ENCODE measurements at regions not wholly inside any gene's neighbourhood (a gene's known extent, or its start where the extent isn't known, plus 50 kb on each side); places are given as distances from the start of the nearest gene placed in this dataset.

DNA sequence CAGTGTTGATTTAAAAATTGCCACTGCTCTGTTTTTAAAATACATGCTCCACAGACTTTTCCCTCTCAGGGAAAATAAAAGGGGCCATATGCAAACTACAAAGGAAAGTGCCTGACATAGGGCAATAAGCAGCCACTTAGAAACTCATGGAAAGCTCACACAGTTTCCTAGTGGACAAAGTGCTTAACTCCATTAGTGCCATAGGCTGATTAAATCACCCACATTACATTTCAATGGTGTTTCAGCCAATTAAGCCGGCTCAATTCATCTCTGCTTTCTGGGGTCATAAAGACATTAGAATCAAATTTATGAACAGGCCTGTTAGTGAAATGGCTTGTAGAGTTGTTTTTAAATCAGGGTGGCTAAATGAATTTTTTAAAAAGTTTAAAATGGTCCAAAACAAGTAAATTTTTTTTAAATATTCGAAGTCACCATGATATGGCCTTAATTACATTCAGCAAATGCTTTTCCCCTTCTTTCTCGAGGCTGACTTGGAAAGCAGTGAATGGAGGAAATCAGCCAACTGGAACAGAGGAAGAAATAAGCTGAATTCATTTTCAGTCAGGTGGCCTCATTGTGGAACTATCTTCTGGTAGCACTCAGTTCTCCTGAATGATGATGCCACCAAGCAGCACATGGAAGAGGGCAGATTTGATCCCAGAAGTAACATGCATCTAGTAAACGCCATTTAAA, 2305.1 kb upstream of the AGA start:
- H3K9me3 ChIP-seq (replicated peaks; ENCODE audit: low read length), result no peaks in the 10 kb centered on the region
- no peak overlapping the region for H3K4me3 ChIP-seq (ENCODE audit: low read length)
- H3K9ac ChIP-seq (ENCODE audit: low read depth, low read length), result no peak overlapping the region
- H3K36me3 ChIP-seq (ENCODE audit: insufficient read depth, low read length), result no peaks in the 10 kb centered on the region
- no peaks in the 10 kb centered on the region for H3K27me3 ChIP-seq (ENCODE audit: control insufficient read depth, insufficient read depth, low read length)
- H3K4me2 ChIP-seq (ENCODE audit: low read length), result no peak overlapping the region
- no peaks in the 10 kb centered on the region for H3K4me1 ChIP-seq (ENCODE audit: control insufficient read depth, insufficient read depth, low read length)

DNA sequence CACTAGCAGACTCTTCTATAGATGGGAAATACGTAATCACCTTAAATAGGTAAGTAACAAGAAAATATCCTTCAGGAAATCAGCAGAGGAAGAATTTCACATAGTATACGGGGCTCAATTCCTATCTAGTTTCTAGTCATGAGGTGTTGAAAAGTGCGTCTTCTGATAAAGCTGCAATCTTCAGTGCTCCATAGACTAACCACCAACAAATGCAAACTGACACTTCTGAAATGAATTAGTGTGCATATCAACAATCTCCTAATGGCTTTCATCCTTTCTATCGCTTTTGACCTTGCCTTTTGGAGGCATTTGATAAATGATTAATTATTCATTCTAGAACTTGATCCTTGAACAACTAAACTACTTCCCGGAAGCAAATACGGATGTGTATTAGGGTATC, 2306.6 kb upstream of the AGA start:
- H3K4me3 ChIP-seq (ENCODE audit: low read length), result no peak overlapping the region
- H3K4me2 ChIP-seq (ENCODE audit: low read length), result no peak overlapping the region

DNA sequence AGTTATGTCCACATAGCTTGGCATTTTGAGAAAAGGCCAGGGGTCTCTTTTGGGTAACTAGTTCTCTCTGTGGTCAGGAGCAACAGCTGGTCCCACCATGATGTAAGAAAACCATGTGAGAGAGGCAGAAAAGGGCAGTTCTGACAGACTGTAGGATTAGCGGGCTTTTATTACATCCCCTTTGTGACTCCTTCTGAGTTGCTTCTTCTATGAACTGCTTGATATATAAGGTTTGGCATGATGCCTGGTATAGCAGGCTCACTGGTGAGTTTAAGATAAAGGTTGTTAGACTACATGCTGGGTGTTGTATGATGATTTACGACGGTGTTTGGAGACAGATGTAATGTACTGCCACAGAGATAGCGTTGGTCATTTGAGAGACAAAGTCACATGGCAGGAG, 2308.1 kb upstream of the AGA start:
- Histone ChIP-seq H3K9ac (ENCODE audit: low read depth, low read length) (no peak overlapping the region), H3K4me2 (ENCODE audit: low read length) (no peak overlapping the region), H3K9me3 (replicated peaks; ENCODE audit: low read length) (no peaks in the 10 kb centered on the region), H3K27me3 (ENCODE audit: control insufficient read depth, insufficient read depth, low read length) (no peaks in the 10 kb centered on the region), H3K36me3 (ENCODE audit: insufficient read depth, low read length) (no peaks in the 10 kb centered on the region), H3K4me1 (ENCODE audit: control insufficient read depth, insufficient read depth, low read length) (no peaks in the 10 kb centered on the region), H3K4me3 (ENCODE audit: low read length) (no peak overlapping the region)

More for the DNA sequence above, 2306.6 kb upstream of the AGA start:
- no peaks in the 10 kb centered on the region for H3K36me3 ChIP-seq (ENCODE audit: insufficient read depth, low read length)
- no peaks in the 10 kb centered on the region for H3K27me3 ChIP-seq (ENCODE audit: control insufficient read depth, insufficient read depth, low read length)
- no peaks in the 10 kb centered on the region for H3K4me1 ChIP-seq (ENCODE audit: control insufficient read depth, insufficient read depth, low read length)
- H3K9me3 ChIP-seq (replicated peaks; ENCODE audit: low read length), result no peaks in the 10 kb centered on the region
- no peak overlapping the region for H3K9ac ChIP-seq (ENCODE audit: low read depth, low read length)

DNA sequence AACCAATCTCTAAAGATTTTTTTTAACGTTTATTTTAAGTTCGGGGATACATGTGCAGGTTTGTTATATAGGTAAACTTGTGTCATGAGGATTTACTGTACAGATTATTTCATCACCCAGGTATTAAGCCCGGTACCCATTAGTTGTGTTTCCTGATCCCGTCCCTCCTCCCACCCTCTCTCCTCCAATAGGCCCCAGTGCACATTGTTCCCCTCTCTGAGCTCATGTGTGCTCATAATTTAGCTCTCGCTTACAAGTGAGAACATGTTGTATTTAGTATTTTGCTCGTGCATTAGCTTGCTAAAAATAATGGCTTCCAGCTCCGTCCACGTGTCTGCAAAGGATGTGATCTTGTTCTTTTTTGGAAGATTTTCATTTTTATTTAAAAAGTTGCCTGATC, 2309.4 kb upstream of the AGA start:
- Histone ChIP-seq H3K27me3 (ENCODE audit: control insufficient read depth, insufficient read depth, low read length) (no peaks in the 10 kb centered on the region), H3K4me3 (ENCODE audit: low read length) (no peak overlapping the region), H3K4me1 (ENCODE audit: control insufficient read depth, insufficient read depth, low read length) (no peaks in the 10 kb centered on the region), H3K4me2 (ENCODE audit: low read length) (no peak overlapping the region), H3K9ac (ENCODE audit: low read depth, low read length) (no peak overlapping the region), H3K9me3 (replicated peaks; ENCODE audit: low read length) (no peaks in the 10 kb centered on the region), H3K36me3 (ENCODE audit: insufficient read depth, low read length) (no peaks in the 10 kb centered on the region)

DNA sequence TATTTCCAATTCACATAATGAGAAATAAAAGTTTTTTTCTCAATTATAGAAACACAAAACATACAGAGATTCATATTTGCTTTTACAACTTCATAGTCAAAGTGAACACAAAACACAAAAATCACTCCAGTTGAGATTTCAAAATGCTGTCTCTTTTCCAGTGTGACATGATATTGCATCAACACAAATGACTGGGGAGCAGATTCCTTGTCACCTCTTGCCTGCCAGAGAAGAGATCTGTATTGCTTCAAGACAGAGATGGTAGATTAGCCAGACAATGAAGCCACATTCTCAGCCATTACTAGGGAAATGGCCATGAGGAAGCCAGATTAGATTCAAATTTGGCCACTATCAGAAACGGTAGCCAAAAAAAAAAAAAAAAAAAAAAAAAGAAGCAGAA, 2313.1 kb upstream of the AGA start:
- Histone ChIP-seq H3K27me3 (ENCODE audit: control insufficient read depth, insufficient read depth, low read length) (no peaks in the 10 kb centered on the region), H3K9ac (ENCODE audit: low read depth, low read length) (no peak overlapping the region), H3K36me3 (ENCODE audit: insufficient read depth, low read length) (no peaks in the 10 kb centered on the region), H3K9me3 (replicated peaks; ENCODE audit: low read length) (no peaks in the 10 kb centered on the region), H3K4me3 (ENCODE audit: low read length) (no peak overlapping the region), H3K4me1 (ENCODE audit: control insufficient read depth, insufficient read depth, low read length) (no peaks in the 10 kb centered on the region), H3K4me2 (ENCODE audit: low read length) (no peak overlapping the region)

DNA sequence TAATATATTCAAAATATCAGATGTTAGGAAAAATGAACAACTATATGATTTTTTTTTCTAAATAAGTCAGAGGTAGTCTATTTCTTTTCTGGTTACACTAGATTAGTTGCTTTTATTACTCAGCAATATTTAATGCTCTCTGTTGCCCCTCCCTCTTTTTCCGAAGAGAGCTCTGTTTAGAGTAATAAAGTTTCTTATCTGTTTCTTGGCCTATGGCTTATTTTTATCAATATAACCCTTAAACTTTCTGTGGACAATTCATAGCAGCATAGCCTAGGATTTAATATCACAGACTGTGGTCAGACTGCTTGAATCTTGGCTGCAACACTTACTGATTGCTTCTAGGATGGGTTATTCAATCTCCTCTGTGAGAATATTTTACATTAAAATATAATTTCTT, 2315.4 kb upstream of the AGA start:
- Histone ChIP-seq H3K9me3 (replicated peaks; ENCODE audit: low read length) (no peaks in the 10 kb centered on the region), H3K36me3 (ENCODE audit: insufficient read depth, low read length) (no peaks in the 10 kb centered on the region), H3K9ac (ENCODE audit: low read depth, low read length) (no peak overlapping the region), H3K4me3 (ENCODE audit: low read length) (no peak overlapping the region), H3K4me2 (ENCODE audit: low read length) (no peak overlapping the region), H3K4me1 (ENCODE audit: control insufficient read depth, insufficient read depth, low read length) (no peaks in the 10 kb centered on the region), H3K27me3 (ENCODE audit: control insufficient read depth, insufficient read depth, low read length) (no peaks in the 10 kb centered on the region)

DNA sequence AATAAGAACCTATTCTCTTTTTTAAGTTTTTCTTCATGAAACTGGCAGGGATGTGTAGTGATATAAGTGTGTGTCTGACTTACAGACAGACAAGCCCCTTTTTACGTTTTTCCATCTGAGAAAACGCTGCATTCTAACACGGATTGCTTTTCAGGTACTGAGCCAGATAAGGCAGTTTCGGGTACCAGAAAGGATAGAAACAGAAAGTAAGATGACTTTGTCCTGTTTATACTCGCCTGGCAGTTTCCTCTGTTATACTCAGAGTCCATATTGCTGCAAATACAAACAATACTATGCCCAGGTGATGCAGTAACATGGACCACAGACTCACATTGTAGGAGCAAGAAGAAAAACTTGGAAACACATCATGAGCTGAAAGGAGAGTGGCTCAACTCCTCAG, 2320.6 kb upstream of the AGA start:
- H3K36me3 ChIP-seq (ENCODE audit: insufficient read depth, low read length), result no peaks in the 10 kb centered on the region
- H3K4me3 ChIP-seq (ENCODE audit: low read length), result no peak overlapping the region
- H3K9me3 ChIP-seq (replicated peaks; ENCODE audit: low read length), result no peaks in the 10 kb centered on the region
- no peak overlapping the region for H3K9ac ChIP-seq (ENCODE audit: low read depth, low read length)
- no peak overlapping the region for H3K4me2 ChIP-seq (ENCODE audit: low read length)
- no peaks in the 10 kb centered on the region for H3K27me3 ChIP-seq (ENCODE audit: control insufficient read depth, insufficient read depth, low read length)
- no peaks in the 10 kb centered on the region for H3K4me1 ChIP-seq (ENCODE audit: control insufficient read depth, insufficient read depth, low read length)

DNA sequence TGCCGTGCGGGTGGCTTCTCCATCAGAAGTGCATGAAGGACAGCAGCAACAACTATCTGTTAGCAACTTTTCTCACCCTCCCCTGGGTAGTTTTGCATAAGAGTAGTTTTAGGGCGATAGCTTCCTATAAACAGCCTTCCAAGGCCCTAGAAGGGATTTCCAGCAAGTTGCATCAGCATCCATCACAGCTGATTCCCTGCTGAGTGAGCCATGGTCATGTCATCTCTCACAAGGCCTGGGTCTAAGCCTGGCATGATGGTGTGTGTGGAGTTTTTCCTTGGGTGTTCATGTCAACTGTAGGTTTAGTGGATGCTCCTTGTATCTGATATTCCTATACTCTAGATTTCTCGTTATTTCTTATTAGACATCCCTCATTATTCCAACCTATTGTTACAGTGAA, 2324.7 kb upstream of the AGA start:
- no peaks in the 10 kb centered on the region for H3K36me3 ChIP-seq (ENCODE audit: insufficient read depth, low read length)
- H3K4me2 ChIP-seq (ENCODE audit: low read length), result no peak overlapping the region
- no peaks in the 10 kb centered on the region for H3K4me1 ChIP-seq (ENCODE audit: control insufficient read depth, insufficient read depth, low read length)
- no peaks in the 10 kb centered on the region for H3K9me3 ChIP-seq (replicated peaks; ENCODE audit: low read length)
- no peak overlapping the region for H3K9ac ChIP-seq (ENCODE audit: low read depth, low read length)
- H3K27me3 ChIP-seq (ENCODE audit: control insufficient read depth, insufficient read depth, low read length), result no peaks in the 10 kb centered on the region
- no peak overlapping the region for H3K4me3 ChIP-seq (ENCODE audit: low read length)

DNA sequence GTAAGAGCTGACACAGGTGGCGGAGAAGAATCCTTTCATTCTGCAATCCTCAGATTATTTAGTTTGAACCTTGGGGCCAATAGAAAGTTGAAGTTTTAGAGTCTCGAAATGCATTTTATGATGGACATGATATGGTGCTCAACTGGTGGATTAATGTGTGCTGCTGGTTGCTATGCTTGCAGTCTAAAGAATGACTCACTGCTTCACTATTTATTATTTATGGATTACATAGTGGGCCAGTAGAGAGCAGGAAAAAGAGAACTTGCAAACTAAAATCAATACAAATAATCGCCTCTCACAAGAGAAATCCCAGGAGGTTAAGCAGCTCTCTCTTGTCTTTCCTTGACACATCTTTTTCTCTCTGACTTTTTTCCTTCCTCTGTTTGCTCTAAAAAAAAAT, 2326.8 kb upstream of the AGA start:
- Histone ChIP-seq H3K9ac (ENCODE audit: low read depth, low read length) (no peak overlapping the region), H3K36me3 (ENCODE audit: insufficient read depth, low read length) (no peaks in the 10 kb centered on the region), H3K4me1 (ENCODE audit: control insufficient read depth, insufficient read depth, low read length) (no peaks in the 10 kb centered on the region), H3K9me3 (replicated peaks; ENCODE audit: low read length) (no peaks in the 10 kb centered on the region), H3K4me3 (ENCODE audit: low read length) (no peak overlapping the region), H3K4me2 (ENCODE audit: low read length) (no peak overlapping the region), H3K27me3 (ENCODE audit: control insufficient read depth, insufficient read depth, low read length) (no peaks in the 10 kb centered on the region)

DNA sequence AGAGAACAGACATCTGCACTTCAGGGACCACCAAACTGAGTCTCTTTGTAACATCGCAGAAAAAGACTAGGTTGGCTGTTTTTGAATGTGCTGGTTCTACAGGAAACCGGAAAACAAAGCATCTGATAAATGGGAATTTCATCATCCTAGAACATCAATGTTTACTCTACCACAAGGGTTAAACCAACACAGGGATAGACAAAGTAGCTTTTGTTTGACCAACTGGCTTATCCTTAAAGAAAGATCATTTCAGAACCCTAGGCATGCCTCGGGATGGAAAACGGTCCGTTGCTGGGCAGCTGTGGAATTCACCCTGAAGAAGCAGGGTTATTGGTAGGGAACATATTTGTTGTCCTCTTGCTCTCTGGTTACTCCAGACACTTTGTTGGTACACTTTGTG, 2355.5 kb upstream of the AGA start:
- no peaks in the 10 kb centered on the region for H3K27me3 ChIP-seq (ENCODE audit: control insufficient read depth, insufficient read depth, low read length)
- H3K4me1 ChIP-seq (ENCODE audit: control insufficient read depth, insufficient read depth, low read length), result no peaks in the 10 kb centered on the region
- no peak overlapping the region for H3K4me2 ChIP-seq (ENCODE audit: low read length)
- H3K4me3 ChIP-seq (ENCODE audit: low read length), result no peak overlapping the region
- H3K9ac ChIP-seq (ENCODE audit: low read depth, low read length), result no peak overlapping the region
- H3K9me3 ChIP-seq (replicated peaks; ENCODE audit: low read length), result peaks cover 3% of the 10 kb centered on the region
- H3K36me3 ChIP-seq (ENCODE audit: insufficient read depth, low read length), result no peaks in the 10 kb centered on the region

DNA sequence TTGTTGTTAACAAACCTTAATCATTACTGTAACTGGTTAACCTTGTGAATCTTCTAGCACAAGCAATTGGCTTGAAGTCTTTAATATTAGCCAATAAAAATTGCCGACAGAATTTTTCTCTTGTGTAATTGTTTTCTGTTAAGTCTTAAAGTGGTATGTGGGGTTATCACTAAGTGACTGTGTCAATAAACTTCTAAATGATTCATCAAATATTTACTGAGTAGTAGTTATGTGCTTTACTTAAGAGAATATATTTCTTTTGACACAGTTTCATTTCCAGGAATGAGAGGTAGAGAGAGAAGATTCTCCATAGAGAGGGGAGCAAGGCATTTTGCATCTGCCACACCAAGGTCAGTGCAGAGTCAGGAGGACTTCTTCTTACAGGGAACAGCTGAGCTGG, 2361.6 kb upstream of the AGA start:
- H3K9me3 ChIP-seq (replicated peaks; ENCODE audit: low read length), result peaks cover 2% of the 10 kb centered on the region
- H3K9ac ChIP-seq (ENCODE audit: low read depth, low read length), result no peak overlapping the region
- H3K4me3 ChIP-seq (ENCODE audit: low read length), result no peak overlapping the region
- no peaks in the 10 kb centered on the region for H3K36me3 ChIP-seq (ENCODE audit: insufficient read depth, low read length)
- H3K27me3 ChIP-seq (ENCODE audit: control insufficient read depth, insufficient read depth, low read length), result no peaks in the 10 kb centered on the region
- no peaks in the 10 kb centered on the region for H3K4me1 ChIP-seq (ENCODE audit: control insufficient read depth, insufficient read depth, low read length)
- no peak overlapping the region for H3K4me2 ChIP-seq (ENCODE audit: low read length)

DNA sequence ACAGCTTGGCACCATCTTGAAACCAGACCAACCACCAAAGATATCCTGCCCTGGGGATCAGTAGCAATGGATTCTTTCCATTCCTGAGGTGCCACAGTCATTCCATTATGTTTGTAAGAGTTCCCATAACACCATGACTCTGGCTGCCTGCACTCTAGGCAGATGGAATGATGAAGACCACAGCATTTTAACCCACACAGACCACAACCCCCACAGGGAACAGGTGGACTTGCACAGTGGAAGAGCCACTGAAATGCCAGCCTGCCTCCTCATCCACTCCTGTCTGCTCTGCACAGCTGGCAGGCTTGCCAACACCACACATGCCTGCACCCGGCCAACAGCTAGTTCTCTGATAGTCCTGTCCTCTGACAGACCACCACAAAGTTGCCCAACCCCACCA, 2362.2 kb upstream of the AGA start:
- Histone ChIP-seq H3K4me1 (ENCODE audit: control insufficient read depth, insufficient read depth, low read length) (no peaks in the 10 kb centered on the region), H3K27me3 (ENCODE audit: control insufficient read depth, insufficient read depth, low read length) (no peaks in the 10 kb centered on the region), H3K9ac (ENCODE audit: low read depth, low read length) (no peak overlapping the region), H3K4me2 (ENCODE audit: low read length) (no peak overlapping the region), H3K4me3 (ENCODE audit: low read length) (no peak overlapping the region), H3K36me3 (ENCODE audit: insufficient read depth, low read length) (no peaks in the 10 kb centered on the region), H3K9me3 (replicated peaks; ENCODE audit: low read length) (peaks cover 2% of the 10 kb centered on the region)
